HepG2 (cell line): ENCODE measurements at regions not wholly inside any gene's neighbourhood (a gene's known extent, or its start where the extent isn't known, plus 50 kb on each side); places are given as distances from the start of the nearest gene placed in this dataset.

Source experiments
- BCLAF1 ChIP-seq: fragments of 450-650 bp; IDR thresholded peaks from 2 replicates; pipeline ENCODE4 v1.6.1; 2017; ENCODE audit warnings: mild to moderate bottlenecking
- CTCF ChIP-seq: sonication (generic); formaldehyde crosslinking; IDR thresholded peaks from 2 replicates; pipeline ENCODE4 v1.5.0; 2020; ENCODE audit warnings: mild to moderate bottlenecking, missing genetic modification reagents, moderate library complexity
- HDAC1 ChIP-seq: sonication (generic); formaldehyde crosslinking; IDR thresholded peaks from 2 replicates; pipeline ENCODE4 v1.5.1; 2020; ENCODE audit warnings: mild to moderate bottlenecking, missing genetic modification reagents
- NCOR1 ChIP-seq: fragments of 200-600 bp; sonication (generic); IDR thresholded peaks from 2 replicates; pipeline ENCODE4 v1.7.0; 2017; ENCODE audit warnings: antibody characterized with exemption, low read length, borderline replicate concordance
- ZNF780A ChIP-seq: sonication (generic); formaldehyde crosslinking; IDR thresholded peaks from 2 replicates; pipeline ENCODE4 v1.8.0; 2022; ENCODE audit warnings: mild to moderate bottlenecking, missing genetic modification reagents, moderate library complexity
- ZNF781 ChIP-seq: sonication (generic); formaldehyde crosslinking; IDR thresholded peaks from 2 replicates; pipeline ENCODE4 v1.5.1; 2020; ENCODE audit warnings: borderline replicate concordance, mild to moderate bottlenecking, missing genetic modification reagents; ENCODE audit errors: not compliant biosample characterization

- TF ChIP-seq CTCF (CRISPR knock-in tag) (no peak), HDAC1 (no peak), BCLAF1 (no peak), ZNF780A (CRISPR knock-in tag) (no peak), ZNF781 (CRISPR knock-in tag) (no peak), NCOR1 (no peak)
Measured at GRCh38 chr3:71887256-71887655, 102.3 kb upstream of the PROK2 start.
